ENCODE measurements at regions not wholly inside any gene's neighbourhood (a gene's known extent, or its start where the extent isn't known, plus 50 kb on each side); places are given as distances from the start of the nearest gene placed in this dataset.

- H3K4me2 ChIP-seq (ENCODE audit: low read length), result no peak overlapping the region
- Mint-ChIP-seq H3K27ac (ENCODE audit: unreplicated experiment) (no peak overlapping the region), H3K4me1 (ENCODE audit: low read depth, unreplicated experiment) (no peaks in the 10 kb centered on the region), H3K36me3 (ENCODE audit: low read depth, unreplicated experiment) (no peaks in the 10 kb centered on the region), H3K9me3 (ENCODE audit: unreplicated experiment) (peaks cover 1% of the 10 kb centered on the region), H3K4me3 (ENCODE audit: unreplicated experiment) (no peak overlapping the region), H3K27me3 (ENCODE audit: low read depth, unreplicated experiment) (peaks cover 26% of the 10 kb centered on the region)
- no peak for FAIRE-seq
- H3K27ac ChIP-seq (ENCODE audit: low read depth, low read length), result no peak overlapping the region
- no peak for DNase-seq (ENCODE audit: low read depth)
- H2AFZ ChIP-seq (ENCODE audit: low read depth, low read length), result no peak overlapping the region
- no peak overlapping the region for H3K4me3 ChIP-seq (ENCODE audit: insufficient read depth, low read depth, low read length)
- TF ChIP-seq EZH2 (IDR thresholded peaks at IDR 0.05; ENCODE audit: insufficient read depth, low read length) (no peak), CTCF (IDR thresholded peaks at IDR 0.05; ENCODE audit: insufficient read depth, low read depth, low read length) (no peak)
- no peaks in the 10 kb centered on the region for H3K4me1 ChIP-seq (ENCODE audit: insufficient read depth, low read length)
- H3K9ac ChIP-seq (ENCODE audit: low read length), result no peak overlapping the region
- no peaks in the 10 kb centered on the region for H4K20me1 ChIP-seq (ENCODE audit: insufficient read depth, low read length)
- peaks cover 17% of the 10 kb centered on the region for H3K9me3 ChIP-seq (ENCODE audit: insufficient read depth, low read depth, low read length)
- no peaks in the 10 kb centered on the region for H3K79me2 ChIP-seq (ENCODE audit: insufficient read depth, low read length)
- H3K36me3 ChIP-seq (ENCODE audit: insufficient read depth, low read length), result no peaks in the 10 kb centered on the region
- no peaks in the 10 kb centered on the region for H3K27me3 ChIP-seq (ENCODE audit: insufficient read depth, low read length)
Observed at GRCh38 chr19:30169196-30169900, 202.8 kb upstream of the ZNF536 start.

DNA sequence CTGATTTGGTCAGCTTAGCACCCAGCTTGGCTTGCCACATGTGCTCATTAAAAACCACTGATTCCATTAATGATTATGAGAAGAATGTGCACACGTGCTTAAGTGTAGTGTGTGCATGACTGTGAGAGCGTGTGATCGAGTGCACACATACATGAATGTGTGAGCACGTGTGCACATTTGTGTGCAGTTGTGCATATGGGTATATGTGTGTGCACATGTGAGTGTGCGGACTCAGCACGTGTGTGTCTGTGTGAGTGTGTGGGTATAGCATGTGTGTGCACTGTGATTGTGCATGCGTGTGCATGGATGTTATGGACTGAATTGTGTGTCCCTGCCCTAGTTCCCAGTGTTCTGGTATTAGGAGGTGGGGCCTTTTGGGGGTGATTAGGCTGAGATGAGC lies 202.1 kb upstream of the ZNF536 start:
- Histone ChIP-seq H3K4me3 (ENCODE audit: insufficient read depth, low read depth, low read length) (no peak overlapping the region), H3K27me3 (ENCODE audit: insufficient read depth, low read length) (no peaks in the 10 kb centered on the region), H3K9ac (ENCODE audit: low read length) (no peak overlapping the region), H2AFZ (ENCODE audit: low read depth, low read length) (no peak overlapping the region), H3K36me3 (ENCODE audit: insufficient read depth, low read length) (no peaks in the 10 kb centered on the region), H4K20me1 (ENCODE audit: insufficient read depth, low read length) (no peaks in the 10 kb centered on the region), H3K79me2 (ENCODE audit: insufficient read depth, low read length) (no peaks in the 10 kb centered on the region), H3K4me2 (ENCODE audit: low read length) (no peak overlapping the region), H3K9me3 (ENCODE audit: insufficient read depth, low read depth, low read length) (peaks cover 15% of the 10 kb centered on the region), H3K4me1 (ENCODE audit: insufficient read depth, low read length) (no peaks in the 10 kb centered on the region), H3K27ac (ENCODE audit: low read depth, low read length) (no peak overlapping the region)
- Mint-ChIP-seq H3K27ac (ENCODE audit: unreplicated experiment) (no peak overlapping the region), H3K27me3 (ENCODE audit: low read depth, unreplicated experiment) (peaks cover 32% of the 10 kb centered on the region), H3K4me1 (ENCODE audit: low read depth, unreplicated experiment) (no peaks in the 10 kb centered on the region), H3K9me3 (ENCODE audit: unreplicated experiment) (no peaks in the 10 kb centered on the region), H3K36me3 (ENCODE audit: low read depth, unreplicated experiment) (no peaks in the 10 kb centered on the region), H3K4me3 (ENCODE audit: unreplicated experiment) (no peak overlapping the region)
- no peak for DNase-seq (ENCODE audit: low read depth)
- no peak for FAIRE-seq
- no peak for TF ChIP-seq EZH2 (IDR thresholded peaks at IDR 0.05; ENCODE audit: insufficient read depth, low read length)
- TF ChIP-seq CTCF (IDR thresholded peaks at IDR 0.05; ENCODE audit: insufficient read depth, low read depth, low read length), result no peak

GRCh38 chr19:30170495-30171137 lies 201.6 kb upstream of the ZNF536 start:
- no peak overlapping the region for H3K9ac ChIP-seq (ENCODE audit: low read length)
- no peak overlapping the region for H3K27ac ChIP-seq (ENCODE audit: low read depth, low read length)
- no peaks in the 10 kb centered on the region for H3K79me2 ChIP-seq (ENCODE audit: insufficient read depth, low read length)
- TF ChIP-seq EZH2 (IDR thresholded peaks at IDR 0.05; ENCODE audit: insufficient read depth, low read length) (no peak), CTCF (IDR thresholded peaks at IDR 0.05; ENCODE audit: insufficient read depth, low read depth, low read length) (no peak)
- FAIRE-seq (no peak), DNase-seq (ENCODE audit: low read depth) (no peak)
- H3K4me3 ChIP-seq (ENCODE audit: insufficient read depth, low read depth, low read length), result no peak overlapping the region
- H4K20me1 ChIP-seq (ENCODE audit: insufficient read depth, low read length), result no peaks in the 10 kb centered on the region
- Mint-ChIP-seq H3K27ac (ENCODE audit: unreplicated experiment) (no peak overlapping the region), H3K36me3 (ENCODE audit: low read depth, unreplicated experiment) (no peaks in the 10 kb centered on the region), H3K4me3 (ENCODE audit: unreplicated experiment) (no peak overlapping the region), H3K9me3 (ENCODE audit: unreplicated experiment) (no peaks in the 10 kb centered on the region), H3K27me3 (ENCODE audit: low read depth, unreplicated experiment) (peaks cover 30% of the 10 kb centered on the region), H3K4me1 (ENCODE audit: low read depth, unreplicated experiment) (no peaks in the 10 kb centered on the region)
- no peaks in the 10 kb centered on the region for H3K36me3 ChIP-seq (ENCODE audit: insufficient read depth, low read length)
- H3K4me2 ChIP-seq (ENCODE audit: low read length), result no peak overlapping the region
- no peaks in the 10 kb centered on the region for H3K4me1 ChIP-seq (ENCODE audit: insufficient read depth, low read length)
- H3K9me3 ChIP-seq (ENCODE audit: insufficient read depth, low read depth, low read length), result peaks cover 13% of the 10 kb centered on the region
- H2AFZ ChIP-seq (ENCODE audit: low read depth, low read length), result no peak overlapping the region
- H3K27me3 ChIP-seq (ENCODE audit: insufficient read depth, low read length), result no peaks in the 10 kb centered on the region
